Skeletal muscle tissue (tissue), 3 donors: ENCODE measurements at regions not wholly inside any gene's neighbourhood (a gene's known extent, or its start where the extent isn't known, plus 50 kb on each side); places are given as distances from the start of the nearest gene placed in this dataset.

Experiments used
- H3K27ac ChIP-seq: one replicate; pipeline ENCODE4 v1.7.0; 2013; ENCODE audit warnings: mild to moderate bottlenecking, low read depth, low read length, inconsistent platforms
- H3K27me3 ChIP-seq, 3 donors: one replicate each; pipeline ENCODE4 v1.7.0; 2013; ENCODE audit warnings: low read length in 3 of 3; ENCODE audit not compliant: control insufficient read depth in 3 of 3, insufficient read depth in 3 of 3
- H3K36me3 ChIP-seq, 3 donors: one replicate each; pipeline ENCODE4 v1.7.0; 2013; ENCODE audit warnings: low read length in 3 of 3; ENCODE audit not compliant: control insufficient read depth in 3 of 3, insufficient read depth in 3 of 3
- H3K4me1 ChIP-seq, 3 donors: one replicate each; pipeline ENCODE4 v1.7.0; 2013; ENCODE audit warnings: low read length in 3 of 3, mild to moderate bottlenecking in 3 of 3; ENCODE audit not compliant: control insufficient read depth in 3 of 3, insufficient read depth in 3 of 3
- H3K4me3 ChIP-seq, 3 donors: one replicate each; pipeline ENCODE4 v1.7.0; 2013; ENCODE audit warnings: low read length in 3 of 3
- H3K9ac ChIP-seq, 3 donors: one replicate each; pipeline ENCODE4 v1.7.0; 2013; ENCODE audit warnings: low read length in 3 of 3, mild to moderate bottlenecking in 3 of 3, moderate library complexity in 2 of 3, low read depth in 1 of 3
- H3K9me3 ChIP-seq, 3 donors: one replicate each; pipeline ENCODE4 v1.7.0; 2013; ENCODE audit warnings: low read length in 3 of 3; ENCODE audit not compliant: control insufficient read depth in 3 of 3
- donor health status: Osteomylitis.

DNA sequence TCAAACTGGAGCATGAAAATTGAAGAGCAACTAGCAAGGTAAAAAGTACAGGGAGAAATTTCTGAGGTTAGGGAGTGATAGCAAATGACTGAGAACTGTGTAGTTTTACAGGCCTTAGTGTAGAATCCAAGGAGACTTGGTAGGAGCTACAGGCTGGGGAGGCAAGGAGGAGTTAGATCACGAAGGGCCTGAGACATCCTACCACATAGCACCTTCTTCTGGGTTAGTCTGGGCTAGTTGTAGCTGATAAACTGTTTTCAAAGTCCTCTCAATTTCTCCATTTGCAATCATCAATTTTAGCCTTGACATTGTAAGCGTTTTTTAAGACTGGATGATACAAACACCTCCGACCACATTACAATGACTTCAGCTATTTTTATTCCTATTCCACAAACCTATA is 209.7 kb downstream of the TMEM200A start:
- H3K36me3 ChIP-seq = no peaks in the 10 kb centered on the region
- no peaks in the 10 kb centered on the region for H3K4me1 ChIP-seq
- H3K27ac ChIP-seq = no peak overlapping the region
- no peaks in the 10 kb centered on the region for H3K27me3 ChIP-seq
- H3K9ac ChIP-seq = no peak overlapping the region
- no peak overlapping the region for H3K4me3 ChIP-seq
- H3K9me3 ChIP-seq = no peaks in the 10 kb centered on the region

- no peaks in the 10 kb centered on the region for H3K4me1 ChIP-seq
- no peaks in the 10 kb centered on the region for H3K9me3 ChIP-seq
- H3K36me3 ChIP-seq = no peaks in the 10 kb centered on the region
- no peak overlapping the region for H3K27ac ChIP-seq
- H3K27me3 ChIP-seq = no peaks in the 10 kb centered on the region
- no peak overlapping the region for H3K9ac ChIP-seq
- H3K4me3 ChIP-seq = no peak overlapping the region
Measured at GRCh38 chr6:130575971-130576370, 210.2 kb downstream of the TMEM200A start.

GRCh38 chr6:130577178-130577919 is 211.5 kb downstream of the TMEM200A start:
- Histone ChIP-seq H3K36me3 (no peaks in the 10 kb centered on the region), H3K27me3 (no peaks in the 10 kb centered on the region), H3K9ac (no peak overlapping the region), H3K27ac (no peak overlapping the region), H3K4me3 (no peak overlapping the region), H3K4me1 (no peaks in the 10 kb centered on the region), H3K9me3 (no peaks in the 10 kb centered on the region)

DNA sequence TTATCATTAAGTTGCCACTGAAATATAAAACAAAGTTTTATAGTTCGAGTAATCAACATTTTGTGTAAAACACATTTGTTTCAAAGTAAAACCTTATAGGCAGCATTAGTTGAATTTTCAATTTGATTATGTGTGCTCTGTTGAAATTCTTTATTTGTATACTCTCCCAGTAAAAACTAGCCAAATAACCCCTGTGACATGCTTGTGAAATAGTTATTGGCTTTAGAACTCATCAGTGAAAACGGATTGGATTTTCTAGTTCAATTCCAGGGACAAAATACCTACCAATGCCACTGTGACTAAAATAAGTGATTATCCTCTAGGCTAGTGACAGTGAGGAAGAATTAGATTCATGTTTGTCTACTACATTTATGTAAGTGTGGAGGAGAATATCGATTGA is 212.9 kb downstream of the TMEM200A start:
- Histone ChIP-seq H3K27me3 (no peaks in the 10 kb centered on the region), H3K9ac (no peak overlapping the region), H3K4me3 (no peak overlapping the region), H3K9me3 (no peaks in the 10 kb centered on the region), H3K36me3 (no peaks in the 10 kb centered on the region), H3K4me1 (no peaks in the 10 kb centered on the region), H3K27ac (no peak overlapping the region)

- no peaks in the 10 kb centered on the region for H3K9me3 ChIP-seq
- H3K27ac ChIP-seq = no peak overlapping the region
- H3K27me3 ChIP-seq = no peaks in the 10 kb centered on the region
- no peak overlapping the region for H3K4me3 ChIP-seq
- H3K9ac ChIP-seq = no peak overlapping the region
- no peaks in the 10 kb centered on the region for H3K4me1 ChIP-seq
- no peaks in the 10 kb centered on the region for H3K36me3 ChIP-seq
Measured at GRCh38 chr6:130583268-130583667, 217.5 kb downstream of the TMEM200A start.

DNA sequence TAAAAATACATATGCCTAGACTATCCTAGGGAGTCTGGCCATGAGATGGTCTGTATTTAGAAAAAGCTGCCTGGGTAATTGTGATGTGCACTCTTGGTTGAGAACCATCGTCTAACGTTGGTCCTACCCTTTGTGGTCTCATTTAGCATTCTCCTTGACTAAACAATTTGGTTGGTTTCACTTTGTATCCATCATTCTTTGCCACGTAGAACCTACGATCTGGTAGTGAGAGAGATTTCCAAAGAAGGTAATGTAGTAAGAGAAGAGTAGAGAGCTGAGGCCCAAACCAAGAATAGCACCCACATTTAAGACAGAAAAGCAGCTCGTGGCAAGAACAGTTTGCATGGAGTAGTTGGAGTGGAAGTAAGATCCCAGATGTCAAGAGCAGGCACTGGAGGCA is 219.8 kb downstream of the TMEM200A start:
- Histone ChIP-seq H3K9ac (no peak overlapping the region), H3K27me3 (no peaks in the 10 kb centered on the region), H3K9me3 (no peaks in the 10 kb centered on the region), H3K4me1 (no peaks in the 10 kb centered on the region), H3K27ac (no peak overlapping the region), H3K4me3 (no peak overlapping the region), H3K36me3 (no peaks in the 10 kb centered on the region)

GRCh38 chr6:130587778-130588520 is 222.1 kb downstream of the TMEM200A start:
- Histone ChIP-seq H3K36me3 (no peaks in the 10 kb centered on the region), H3K27ac (no peak overlapping the region), H3K9me3 (no peaks in the 10 kb centered on the region), H3K27me3 (no peaks in the 10 kb centered on the region), H3K9ac (no peak overlapping the region), H3K4me3 (no peak overlapping the region), H3K4me1 (no peaks in the 10 kb centered on the region)

DNA sequence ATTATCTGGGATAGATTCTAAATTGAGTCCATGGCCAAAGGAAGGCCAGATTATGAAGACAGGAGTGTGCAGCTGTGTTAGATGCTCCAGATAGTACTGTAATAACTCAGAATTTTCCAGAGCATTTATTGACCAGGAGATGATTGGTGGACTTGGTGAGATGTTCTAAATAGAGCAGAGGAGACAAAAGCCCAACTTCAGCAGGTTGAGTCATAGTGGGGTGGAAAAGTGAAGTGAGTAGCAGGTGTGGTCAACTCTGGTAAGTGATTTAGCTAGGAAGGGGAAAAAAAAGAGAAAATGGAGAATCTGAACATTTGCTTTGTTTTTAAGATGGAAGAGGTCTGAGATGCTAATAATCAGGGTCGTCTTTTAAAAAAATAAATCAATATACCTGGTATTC is 227.4 kb downstream of the TMEM200A start:
- no peak overlapping the region for H3K4me3 ChIP-seq
- H3K4me1 ChIP-seq = no peaks in the 10 kb centered on the region
- no peaks in the 10 kb centered on the region for H3K27me3 ChIP-seq
- H3K9ac ChIP-seq = no peak overlapping the region
- no peaks in the 10 kb centered on the region for H3K9me3 ChIP-seq
- no peaks in the 10 kb centered on the region for H3K36me3 ChIP-seq
- H3K27ac ChIP-seq = no peak overlapping the region

DNA sequence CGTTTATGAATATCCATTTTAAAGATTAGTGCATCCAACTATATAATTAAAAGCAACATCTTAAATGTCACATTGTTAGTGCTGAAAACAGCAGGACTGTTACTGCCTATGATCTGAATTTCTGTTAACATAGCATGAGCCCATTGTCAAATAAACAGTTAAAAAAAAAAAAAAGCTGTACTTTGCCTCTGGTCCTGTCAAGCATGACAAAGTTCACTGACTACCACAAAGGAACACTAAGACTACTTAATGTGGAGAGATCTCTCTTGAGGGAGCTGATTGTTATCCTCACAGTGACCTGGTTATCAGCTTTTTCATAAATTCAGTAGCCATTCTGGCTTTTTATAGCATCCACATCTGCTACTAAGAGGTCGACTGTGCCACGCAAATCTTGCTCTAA is 228.1 kb downstream of the TMEM200A start:
- H3K27ac ChIP-seq = no peak overlapping the region
- no peak overlapping the region for H3K4me3 ChIP-seq
- no peaks in the 10 kb centered on the region for H3K36me3 ChIP-seq
- no peaks in the 10 kb centered on the region for H3K9me3 ChIP-seq
- no peaks in the 10 kb centered on the region for H3K27me3 ChIP-seq
- H3K4me1 ChIP-seq = no peaks in the 10 kb centered on the region
- H3K9ac ChIP-seq = no peak overlapping the region
